Hepatocyte (in vitro differentiated cells): ENCODE measurements at regions not wholly inside any gene's neighbourhood (a gene's known extent, or its start where the extent isn't known, plus 50 kb on each side); places are given as distances from the start of the nearest gene placed in this dataset.
"Not testable (repeated sequence)": the region's sequence is repeated elsewhere in the genome, so short reads cannot be mapped to it uniquely, and the experiment has no call there.

ENCODE experiments used
- DNase-seq: peaks from one replicate; pipeline ENCODE4 v3.0.0-alpha.2; 2016; ENCODE audit warnings: low spot score
- H2AFZ ChIP-seq: fragments of 200-600 bp; sonication (generic); 2 replicates; pipeline ENCODE4 v1.6.0; 2016; ENCODE audit warnings: antibody characterized with exemption, mild to moderate bottlenecking
- H3K27ac ChIP-seq: fragments of 200-600 bp; sonication (generic); 2 replicates; pipeline ENCODE4 v1.5.1; 2016; ENCODE audit warnings: mild to moderate bottlenecking
- H3K27me3 ChIP-seq: fragments of 200-600 bp; sonication (generic); 2 replicates; pipeline ENCODE4 v1.6.1; 2016
- H3K36me3 ChIP-seq: fragments of 200-600 bp; sonication (generic); replicated peaks from 2 replicates; pipeline ENCODE4 v1.5.1; 2016; ENCODE audit warnings: low read depth; ENCODE audit not compliant: insufficient read depth
- H3K4me1 ChIP-seq: fragments of 200-600 bp; sonication (generic); 2 replicates; pipeline ENCODE4 v1.5.1; 2016; ENCODE audit warnings: mild to moderate bottlenecking, moderate library complexity; ENCODE audit not compliant: insufficient read depth
- H3K4me2 ChIP-seq: fragments of 200-600 bp; sonication (generic); 2 replicates; pipeline ENCODE4 v1.6.0; 2016
- H3K4me3 ChIP-seq: fragments of 200-600 bp; sonication (generic); 2 replicates; pipeline ENCODE4 v1.5.1; 2016; ENCODE audit warnings: mild to moderate bottlenecking
- H3K79me2 ChIP-seq: fragments of 200-600 bp; sonication (generic); 2 replicates; pipeline ENCODE4 v1.6.0; 2017; ENCODE audit warnings: mild to moderate bottlenecking
- H3K9me2 ChIP-seq: fragments of 200-600 bp; sonication (generic); replicated peaks from 2 replicates; pipeline ENCODE4 v1.6.0; 2017; ENCODE audit warnings: mild to moderate bottlenecking; ENCODE audit not compliant: insufficient read depth
- H3K9me3 ChIP-seq: fragments of 200-600 bp; sonication (generic); 2 replicates; pipeline ENCODE4 v1.5.1; 2016; ENCODE audit warnings: low read depth, mild to moderate bottlenecking
- H4K20me1 ChIP-seq: fragments of 200-600 bp; sonication (generic); 2 replicates; pipeline ENCODE4 v1.6.0; 2016; ENCODE audit warnings: mild to moderate bottlenecking; ENCODE audit not compliant: insufficient read depth, poor library complexity, severe bottlenecking
- CTCF ChIP-seq: fragments of 200-600 bp; sonication (generic); IDR thresholded peaks from 2 replicates; pipeline ENCODE4 v1.5.1; 2016; ENCODE audit warnings: antibody characterized with exemption, mild to moderate bottlenecking; ENCODE audit not compliant: poor library complexity
- EZH2 ChIP-seq: fragments of 200-600 bp; sonication (generic); IDR thresholded peaks from 2 replicates; pipeline ENCODE4 v1.6.1; 2016; ENCODE audit warnings: antibody characterized with exemption, mild to moderate bottlenecking, borderline replicate concordance
- EZH2phosphoT487 ChIP-seq: fragments of 200-600 bp; sonication (generic); IDR thresholded peaks from one replicate; pipeline ENCODE4 v1.6.1; 2018; ENCODE audit warnings: antibody characterized with exemption, mild to moderate bottlenecking, low read depth, moderate library complexity; ENCODE audit not compliant: unreplicated experiment, severe bottlenecking
- WGBS: methylation state at CpG from one replicate; pipeline ENCODE4 v1.1.6; 2016; ENCODE audit warnings: low lambda C conversion rate; ENCODE audit errors: missing lambda C conversion rate; 5-methylcytosine and 5-hydroxymethylcytosine counted together

DNA sequence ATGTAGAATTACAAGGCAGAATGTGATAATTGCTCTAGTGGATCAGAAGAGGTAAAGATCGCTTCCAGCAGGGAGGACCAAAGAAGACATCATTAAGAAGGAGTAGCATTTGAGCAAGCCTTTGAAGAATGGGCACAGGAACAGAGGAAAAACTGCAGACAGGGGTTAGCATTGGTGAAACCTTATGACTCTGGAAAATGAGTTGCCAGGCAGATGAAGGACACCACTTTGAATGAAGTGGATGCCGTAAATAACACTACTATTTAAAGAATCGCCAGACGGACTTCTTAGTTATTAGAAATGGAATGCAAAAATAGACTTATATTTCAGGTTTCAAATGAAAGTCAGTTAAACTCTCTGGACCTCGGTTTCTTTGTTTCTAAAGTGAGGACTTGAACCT lies 727.7 kb downstream of the USP25 start:
- Histone ChIP-seq H2AFZ (no peak overlapping the region), H3K27me3 (no peaks in the 10 kb centered on the region), H3K27ac (no peak overlapping the region), H3K9me2 (no peaks in the 10 kb centered on the region), H3K9me3 (no peaks in the 10 kb centered on the region), H3K4me1 (no peaks in the 10 kb centered on the region), H4K20me1 (no peaks in the 10 kb centered on the region), H3K36me3 (no peaks in the 10 kb centered on the region), H3K4me3 (no peak overlapping the region), H3K4me2 (no peak overlapping the region), H3K79me2 (no peaks in the 10 kb centered on the region)
- DNase-seq = no peak
- TF ChIP-seq CTCF (no peak), EZH2phosphoT487 (no peak), EZH2 (no peak)
- 92% methylated on average over 5 of the region's 5 CpGs for WGBS

GRCh38 chr21:16460936-16461335 lies 731.2 kb downstream of the USP25 start:
- no peak for DNase-seq
- H3K4me1 ChIP-seq = no peaks in the 10 kb centered on the region
- H3K9me2 ChIP-seq = no peaks in the 10 kb centered on the region
- no peaks in the 10 kb centered on the region for H3K9me3 ChIP-seq
- H3K4me2 ChIP-seq = no peak overlapping the region
- H3K27me3 ChIP-seq = no peaks in the 10 kb centered on the region
- no peaks in the 10 kb centered on the region for H3K79me2 ChIP-seq
- TF ChIP-seq CTCF = no peak
- no peak for TF ChIP-seq EZH2phosphoT487
- no peak for TF ChIP-seq EZH2
- no peaks in the 10 kb centered on the region for H4K20me1 ChIP-seq
- H2AFZ ChIP-seq = no peak overlapping the region
- 71% methylated on average over 2 of the region's 2 CpGs for WGBS
- H3K27ac ChIP-seq = no peak overlapping the region
- H3K36me3 ChIP-seq = no peaks in the 10 kb centered on the region
- H3K4me3 ChIP-seq = no peak overlapping the region

- 86% methylated on average over 3 of the region's 3 CpGs for WGBS
These were observed 734.6 kb downstream of the USP25 start for GRCh38 chr21:16464211-16464889.

GRCh38 chr21:16468184-16468583 lies 738.4 kb downstream of the USP25 start:
- Histone ChIP-seq H3K9me2 (no peaks in the 10 kb centered on the region), H3K4me2 (no peak overlapping the region), H2AFZ (no peak overlapping the region), H3K9me3 (no peaks in the 10 kb centered on the region), H3K27me3 (no peaks in the 10 kb centered on the region), H3K36me3 (no peaks in the 10 kb centered on the region), H3K79me2 (no peaks in the 10 kb centered on the region), H4K20me1 (no peaks in the 10 kb centered on the region), H3K4me3 (no peak overlapping the region), H3K4me1 (no peaks in the 10 kb centered on the region), H3K27ac (no peak overlapping the region)
- TF ChIP-seq EZH2 (no peak), CTCF (no peak), EZH2phosphoT487 (no peak)
- no peak for DNase-seq
- WGBS = 83% methylated on average over 2 of the region's 2 CpGs

More at GRCh38 chr21:16464211-16464889, 734.6 kb downstream of the USP25 start:
- H3K27ac ChIP-seq, H3K27me3 ChIP-seq, H3K4me3 ChIP-seq, H4K20me1 ChIP-seq, H2AFZ ChIP-seq, H3K79me2 ChIP-seq, H3K36me3 ChIP-seq, H3K4me1 ChIP-seq, H3K9me3 ChIP-seq, H3K4me2 ChIP-seq, DNase-seq, H3K9me2 ChIP-seq: not testable (repeated sequence)
